HEK293 (cell line): ENCODE measurements at regions not wholly inside any gene's neighbourhood (a gene's known extent, or its start where the extent isn't known, plus 50 kb on each side); places are given as distances from the start of the nearest gene placed in this dataset.

Source experiments
- CTCF ChIA-PET: fragments of 350-600 bp; formaldehyde crosslinking; extraction: SDS; loops from one replicate; lab custom pipeline; 2021; ENCODE audit warnings: antibody characterized with exemption; lab: Yijun Ruan, JAX
- POLR2A ChIA-PET: fragments of 300-600 bp; formaldehyde crosslinking; extraction: SDS; loops from one replicate; lab custom pipeline; 2020; ENCODE audit warnings: antibody characterized with exemption, inconsistent platforms; lab: Yijun Ruan, JAX
- H3K27ac ChIP-seq: fragments of 200-500 bp; sonication (Bioruptor generic); 2 replicates; pipeline ENCODE4 v1.5.1; 2014; ENCODE audit warnings: low read depth, low read length, control low read depth, inconsistent platforms; ENCODE audit errors: extremely low read depth
- H3K36me3 ChIP-seq, 2 experiments: fragments of 200-500 bp in 1 of 2; sonication (Bioruptor generic) in 1 of 2; 1 replicate in 1 of 2; 2 replicates in 1 of 2; pipeline ENCODE4 v1.5.1; 2014 to 2017; ENCODE audit warnings: inconsistent platforms in 2 of 2, low read length in 2 of 2; ENCODE audit not compliant: control insufficient read depth in 2 of 2, insufficient read depth in 1 of 2
- H3K4me1 ChIP-seq: fragments of 200-500 bp; sonication (Bioruptor generic); 2 replicates; pipeline ENCODE4 v1.5.1; 2014; ENCODE audit warnings: mild to moderate bottlenecking, low read length, inconsistent platforms; ENCODE audit not compliant: control insufficient read depth, insufficient read depth
- H3K4me3 ChIP-seq: 2 replicates; pipeline ENCODE4 v1.5.1; 2011; ENCODE audit warnings: low read depth, mild to moderate bottlenecking, control low read depth, low read length, moderate library complexity
- H3K9me3 ChIP-seq: fragments of 200-500 bp; sonication (Bioruptor generic); 2 replicates; pipeline ENCODE4 v1.5.1; 2014; ENCODE audit warnings: low read depth, low read length, inconsistent platforms; ENCODE audit not compliant: control insufficient read depth, insufficient read depth
- MZF1 ChIP-seq: fragments of 450-650 bp; formaldehyde crosslinking; IDR thresholded peaks from 2 replicates; pipeline ENCODE4 v1.5.1; 2017; ENCODE audit warnings: missing biosample characterization, missing genetic modification characterization, borderline replicate concordance
- OSR2 ChIP-seq: fragments of 450-650 bp; formaldehyde crosslinking; IDR thresholded peaks from 2 replicates; pipeline ENCODE4 v1.5.1; 2016; ENCODE audit warnings: missing biosample characterization, missing genetic modification characterization
- TCF7L2 ChIP-seq: IDR thresholded peaks from 2 replicates; pipeline ENCODE4 v1.6.1; 2011; ENCODE audit warnings: low read depth, mild to moderate bottlenecking, inconsistent platforms, low read length, moderate library complexity, borderline replicate concordance
- YY2 ChIP-seq: fragments of 450-650 bp; formaldehyde crosslinking; IDR thresholded peaks from 2 replicates; pipeline ENCODE4 v1.5.1; 2016; ENCODE audit warnings: missing biosample characterization, missing genetic modification characterization
- ZBTB21 ChIP-seq: fragments of 450-650 bp; formaldehyde crosslinking; IDR thresholded peaks from 2 replicates; pipeline ENCODE4 v1.5.1; 2017; ENCODE audit warnings: missing biosample characterization, missing genetic modification characterization
- ZBTB7A ChIP-seq: fragments of 450-650 bp; formaldehyde crosslinking; IDR thresholded peaks from 2 replicates; pipeline ENCODE4 v1.5.1; 2016; ENCODE audit warnings: low read depth, missing biosample characterization, missing genetic modification characterization
- ZEB2 ChIP-seq: fragments of 450-650 bp; formaldehyde crosslinking; IDR thresholded peaks from 2 replicates; pipeline ENCODE4 v1.5.1; 2016; ENCODE audit warnings: missing biosample characterization, missing genetic modification characterization
- ZNF140 ChIP-seq: fragments of 450-650 bp; formaldehyde crosslinking; IDR thresholded peaks from 2 replicates; pipeline ENCODE4 v1.5.1; 2016; ENCODE audit warnings: missing biosample characterization, missing genetic modification characterization
- ZNF202 ChIP-seq: fragments of 450-650 bp; formaldehyde crosslinking; IDR thresholded peaks from 2 replicates; pipeline ENCODE4 v1.5.1; 2016; ENCODE audit warnings: missing biosample characterization, missing genetic modification characterization, borderline replicate concordance
- ZNF37A ChIP-seq: fragments of 450-650 bp; IDR thresholded peaks from 2 replicates; pipeline ENCODE4 v1.5.1; 2018; ENCODE audit warnings: missing biosample characterization, missing genetic modification characterization
- ZNF544 ChIP-seq: fragments of 450-650 bp; formaldehyde crosslinking; IDR thresholded peaks from 2 replicates; pipeline ENCODE4 v1.5.0; 2017; ENCODE audit warnings: missing biosample characterization, missing genetic modification characterization
- ZNF777 ChIP-seq: fragments of 450-650 bp; formaldehyde crosslinking; IDR thresholded peaks from 2 replicates; pipeline ENCODE4 v1.5.1; 2017; ENCODE audit warnings: missing biosample characterization, missing genetic modification characterization, borderline replicate concordance
- ZSCAN16 ChIP-seq: fragments of 450-650 bp; formaldehyde crosslinking; IDR thresholded peaks from 2 replicates; pipeline ENCODE4 v1.5.1; 2016; ENCODE audit warnings: missing biosample characterization, missing genetic modification characterization
- TF ChIP-seq, protein P1 (sequence below): fragments of 450-650 bp; IDR thresholded peaks from 2 replicates; pipeline ENCODE4 v1.5.1; 2018; ENCODE audit warnings: missing biosample characterization, mild to moderate bottlenecking, missing genetic modification characterization
- TF ChIP-seq, protein P2 (sequence below): fragments of 450-650 bp; formaldehyde crosslinking; IDR thresholded peaks from 2 replicates; pipeline ENCODE4 v1.5.1; 2016; ENCODE audit warnings: missing biosample characterization, missing genetic modification characterization
- TF ChIP-seq, protein P3 (sequence below): fragments of 450-650 bp; formaldehyde crosslinking; IDR thresholded peaks from 2 replicates; pipeline ENCODE4 v1.5.1; 2017; ENCODE audit warnings: missing biosample characterization, missing genetic modification characterization
- TF ChIP-seq, protein P4 (sequence below): fragments of 450-650 bp; formaldehyde crosslinking; IDR thresholded peaks from 2 replicates; pipeline ENCODE4 v1.5.1; 2016; ENCODE audit warnings: missing biosample characterization, missing genetic modification characterization

DNA sequence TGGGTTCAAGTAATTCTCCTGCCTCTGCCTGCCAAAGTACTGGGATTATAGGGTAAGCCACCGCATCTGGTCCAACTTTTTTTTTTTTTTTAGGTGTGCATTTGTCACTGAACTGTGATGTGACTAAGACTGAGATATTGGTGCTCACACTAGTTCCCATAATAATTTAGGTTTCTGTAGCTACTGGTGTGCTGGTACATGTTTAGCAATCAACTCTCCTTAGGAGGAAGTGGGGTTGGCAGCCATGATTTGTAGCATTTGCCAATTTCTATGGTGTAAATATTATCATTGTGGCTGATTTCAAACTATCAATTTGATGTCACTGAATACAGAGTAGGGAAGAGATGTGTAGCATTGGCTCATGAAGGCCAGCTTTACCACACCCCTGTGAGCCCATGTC is 372.7 kb downstream of the EDEM1 start (continued):
- TF ChIP-seq, protein P1, sequence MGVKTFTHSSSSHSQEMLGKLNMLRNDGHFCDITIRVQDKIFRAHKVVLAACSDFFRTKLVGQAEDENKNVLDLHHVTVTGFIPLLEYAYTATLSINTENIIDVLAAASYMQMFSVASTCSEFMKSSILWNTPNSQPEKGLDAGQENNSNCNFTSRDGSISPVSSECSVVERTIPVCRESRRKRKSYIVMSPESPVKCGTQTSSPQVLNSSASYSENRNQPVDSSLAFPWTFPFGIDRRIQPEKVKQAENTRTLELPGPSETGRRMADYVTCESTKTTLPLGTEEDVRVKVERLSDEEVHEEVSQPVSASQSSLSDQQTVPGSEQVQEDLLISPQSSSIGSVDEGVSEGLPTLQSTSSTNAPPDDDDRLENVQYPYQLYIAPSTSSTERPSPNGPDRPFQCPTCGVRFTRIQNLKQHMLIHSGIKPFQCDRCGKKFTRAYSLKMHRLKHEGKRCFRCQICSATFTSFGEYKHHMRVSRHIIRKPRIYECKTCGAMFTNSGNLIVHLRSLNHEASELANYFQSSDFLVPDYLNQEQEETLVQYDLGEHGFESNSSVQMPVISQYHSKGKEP = no peak
- no peak for TF ChIP-seq ZBTB7A
- TF ChIP-seq MZF1 (tag by site-specific recombination) = no peak

DNA sequence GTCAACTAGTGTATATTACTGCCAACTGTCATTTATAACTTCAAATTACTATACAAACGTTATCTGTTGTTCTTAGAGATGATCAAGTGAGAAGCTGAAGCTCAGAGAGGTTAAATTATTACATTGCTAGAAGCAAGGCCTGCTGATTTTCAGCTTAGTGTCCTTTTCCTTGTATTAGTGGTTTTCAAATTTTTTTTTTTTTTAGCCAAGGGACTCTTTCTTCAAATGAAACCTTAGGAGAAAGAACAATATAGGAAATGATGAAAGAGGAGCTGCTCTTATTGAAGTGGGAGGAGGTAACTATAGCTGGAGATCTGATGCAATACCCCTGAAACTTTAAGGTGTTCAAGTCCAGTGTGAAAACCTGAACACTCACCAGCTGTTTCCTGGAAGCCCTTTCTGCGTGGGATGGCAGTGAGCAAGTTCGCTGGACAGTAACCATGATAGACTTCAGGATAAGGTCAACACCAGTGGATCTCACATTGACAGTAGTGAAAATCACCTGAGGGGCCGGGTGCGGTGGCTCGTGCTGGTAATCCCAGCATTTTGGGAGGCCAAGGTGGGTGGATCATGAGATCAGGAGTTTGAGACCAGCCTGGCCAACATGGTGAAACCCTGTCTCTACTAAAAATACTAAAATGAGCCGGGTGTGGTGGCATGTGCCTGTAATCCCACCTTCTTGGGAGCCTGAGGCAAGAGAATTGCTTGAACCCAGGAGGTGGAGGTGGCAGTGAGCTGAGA is 376.2 kb downstream of the EDEM1 start:
- ChIA-PET CTCF (interaction anchor here (1.1 kb wide), 1 partner anchor 852 kb away, joined by 3 read pairs; no protein-coding TSS in a partner anchor), POLR2A (no interaction called here)
- Histone ChIP-seq H3K36me3 (no peaks in the 10 kb centered on the region), H3K9me3 (no peaks in the 10 kb centered on the region), H3K4me3 (no peak overlapping the region), H3K4me1 (no peaks in the 10 kb centered on the region), H3K27ac (no peak overlapping the region)
- TF ChIP-seq ZNF777 (tag by site-specific recombination) = no peak
- TF ChIP-seq OSR2 (tag by site-specific recombination) = no peak
- TF ChIP-seq TCF7L2 = no peak
- TF ChIP-seq ZBTB21 (tag by site-specific recombination) = no peak
- TF ChIP-seq YY2 (tag by site-specific recombination) = no peak
- TF ChIP-seq ZNF140 (tag by site-specific recombination) = no peak
- TF ChIP-seq, protein P2, sequence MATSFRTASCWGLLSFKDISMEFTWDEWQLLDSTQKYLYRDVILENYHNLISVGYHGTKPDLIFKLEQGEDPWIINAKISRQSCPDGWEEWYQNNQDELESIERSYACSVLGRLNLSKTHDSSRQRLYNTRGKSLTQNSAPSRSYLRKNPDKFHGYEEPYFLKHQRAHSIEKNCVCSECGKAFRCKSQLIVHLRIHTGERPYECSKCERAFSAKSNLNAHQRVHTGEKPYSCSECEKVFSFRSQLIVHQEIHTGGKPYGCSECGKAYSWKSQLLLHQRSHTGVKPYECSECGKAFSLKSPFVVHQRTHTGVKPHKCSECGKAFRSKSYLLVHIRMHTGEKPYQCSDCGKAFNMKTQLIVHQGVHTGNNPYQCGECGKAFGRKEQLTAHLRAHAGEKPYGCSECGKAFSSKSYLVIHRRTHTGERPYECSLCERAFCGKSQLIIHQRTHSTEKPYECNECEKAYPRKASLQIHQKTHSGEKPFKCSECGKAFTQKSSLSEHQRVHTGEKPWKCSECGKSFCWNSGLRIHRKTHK (tag by site-specific recombination) = no peak
- TF ChIP-seq, protein P3, sequence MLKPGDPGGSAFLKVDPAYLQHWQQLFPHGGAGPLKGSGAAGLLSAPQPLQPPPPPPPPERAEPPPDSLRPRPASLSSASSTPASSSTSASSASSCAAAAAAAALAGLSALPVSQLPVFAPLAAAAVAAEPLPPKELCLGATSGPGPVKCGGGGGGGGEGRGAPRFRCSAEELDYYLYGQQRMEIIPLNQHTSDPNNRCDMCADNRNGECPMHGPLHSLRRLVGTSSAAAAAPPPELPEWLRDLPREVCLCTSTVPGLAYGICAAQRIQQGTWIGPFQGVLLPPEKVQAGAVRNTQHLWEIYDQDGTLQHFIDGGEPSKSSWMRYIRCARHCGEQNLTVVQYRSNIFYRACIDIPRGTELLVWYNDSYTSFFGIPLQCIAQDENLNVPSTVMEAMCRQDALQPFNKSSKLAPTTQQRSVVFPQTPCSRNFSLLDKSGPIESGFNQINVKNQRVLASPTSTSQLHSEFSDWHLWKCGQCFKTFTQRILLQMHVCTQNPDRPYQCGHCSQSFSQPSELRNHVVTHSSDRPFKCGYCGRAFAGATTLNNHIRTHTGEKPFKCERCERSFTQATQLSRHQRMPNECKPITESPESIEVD = no peak
- no peak for TF ChIP-seq ZNF202 (tag by site-specific recombination)
- TF ChIP-seq, protein P4, sequence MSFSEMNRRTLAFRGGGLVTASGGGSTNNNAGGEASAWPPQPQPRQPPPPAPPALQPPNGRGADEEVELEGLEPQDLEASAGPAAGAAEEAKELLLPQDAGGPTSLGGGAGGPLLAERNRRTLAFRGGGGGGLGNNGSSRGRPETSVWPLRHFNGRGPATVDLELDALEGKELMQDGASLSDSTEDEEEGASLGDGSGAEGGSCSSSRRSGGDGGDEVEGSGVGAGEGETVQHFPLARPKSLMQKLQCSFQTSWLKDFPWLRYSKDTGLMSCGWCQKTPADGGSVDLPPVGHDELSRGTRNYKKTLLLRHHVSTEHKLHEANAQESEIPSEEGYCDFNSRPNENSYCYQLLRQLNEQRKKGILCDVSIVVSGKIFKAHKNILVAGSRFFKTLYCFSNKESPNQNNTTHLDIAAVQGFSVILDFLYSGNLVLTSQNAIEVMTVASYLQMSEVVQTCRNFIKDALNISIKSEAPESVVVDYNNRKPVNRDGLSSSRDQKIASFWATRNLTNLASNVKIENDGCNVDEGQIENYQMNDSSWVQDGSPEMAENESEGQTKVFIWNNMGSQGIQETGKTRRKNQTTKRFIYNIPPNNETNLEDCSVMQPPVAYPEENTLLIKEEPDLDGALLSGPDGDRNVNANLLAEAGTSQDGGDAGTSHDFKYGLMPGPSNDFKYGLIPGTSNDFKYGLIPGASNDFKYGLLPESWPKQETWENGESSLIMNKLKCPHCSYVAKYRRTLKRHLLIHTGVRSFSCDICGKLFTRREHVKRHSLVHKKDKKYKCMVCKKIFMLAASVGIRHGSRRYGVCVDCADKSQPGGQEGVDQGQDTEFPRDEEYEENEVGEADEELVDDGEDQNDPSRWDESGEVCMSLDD (tag by site-specific recombination) = no peak
- TF ChIP-seq ZNF544 (tag by site-specific recombination) = no peak
- TF ChIP-seq ZEB2 = no peak
- TF ChIP-seq ZSCAN16 (tag by site-specific recombination) = no peak
- TF ChIP-seq ZNF37A (tag by site-specific recombination) = no peak
